Testis (tissue), 2 donors: ENCODE measurements at regions not wholly inside any gene's neighbourhood (a gene's known extent, or its start where the extent isn't known, plus 50 kb on each side); places are given as distances from the start of the nearest gene placed in this dataset.

Source experiments
- CTCF ChIP-seq, 3 experiments: fragments of 450-650 bp in 2 of 3; fragments of 200-600 bp in 1 of 3; sonication (generic) in 1 of 3; IDR thresholded peaks; one replicate each; pipeline ENCODE4 v1.5.1; 2016 to 2019; ENCODE audit warnings: antibody characterized with exemption in 3 of 3, mild to moderate bottlenecking in 2 of 3, moderate library complexity in 1 of 3
- POLR2A ChIP-seq: fragments of 450-650 bp; IDR thresholded peaks from one replicate; pipeline ENCODE4 v1.6.1; 2017; ENCODE audit warnings: antibody characterized with exemption, mild to moderate bottlenecking, moderate library complexity

GRCh38 chr10:8350250-8350967 lies 295.9 kb downstream of the GATA3 start:
- TF ChIP-seq CTCF (IDR thresholded peaks at IDR 0.05) (no peak), POLR2A (no peak)
